HEK293 (cell line): ENCODE measurements at regions not wholly inside any gene's neighbourhood (a gene's known extent, or its start where the extent isn't known, plus 50 kb on each side); places are given as distances from the start of the nearest gene placed in this dataset.

ENCODE experiments used
- CTCF ChIA-PET: fragments of 350-600 bp; formaldehyde crosslinking; extraction: SDS; loops from one replicate; lab custom pipeline; 2021; ENCODE audit warnings: antibody characterized with exemption; lab: Yijun Ruan, JAX
- POLR2A ChIA-PET: fragments of 300-600 bp; formaldehyde crosslinking; extraction: SDS; loops from one replicate; lab custom pipeline; 2020; ENCODE audit warnings: antibody characterized with exemption, inconsistent platforms; lab: Yijun Ruan, JAX
- H3K27ac ChIP-seq: fragments of 200-500 bp; sonication (Bioruptor generic); 2 replicates; pipeline ENCODE4 v1.5.1; 2014; ENCODE audit warnings: low read depth, low read length, control low read depth, inconsistent platforms; ENCODE audit errors: extremely low read depth
- H3K36me3 ChIP-seq, 2 experiments: fragments of 200-500 bp in 1 of 2; sonication (Bioruptor generic) in 1 of 2; 1 replicate in 1 of 2; 2 replicates in 1 of 2; pipeline ENCODE4 v1.5.1; 2014 to 2017; ENCODE audit warnings: inconsistent platforms in 2 of 2, low read length in 2 of 2; ENCODE audit not compliant: control insufficient read depth in 2 of 2, insufficient read depth in 1 of 2
- H3K4me1 ChIP-seq: fragments of 200-500 bp; sonication (Bioruptor generic); 2 replicates; pipeline ENCODE4 v1.5.1; 2014; ENCODE audit warnings: mild to moderate bottlenecking, low read length, inconsistent platforms; ENCODE audit not compliant: control insufficient read depth, insufficient read depth
- H3K4me3 ChIP-seq: 2 replicates; pipeline ENCODE4 v1.5.1; 2011; ENCODE audit warnings: low read depth, mild to moderate bottlenecking, control low read depth, low read length, moderate library complexity
- H3K9me3 ChIP-seq: fragments of 200-500 bp; sonication (Bioruptor generic); 2 replicates; pipeline ENCODE4 v1.5.1; 2014; ENCODE audit warnings: low read depth, low read length, inconsistent platforms; ENCODE audit not compliant: control insufficient read depth, insufficient read depth
- HOXC10 ChIP-seq: sonication (generic); formaldehyde crosslinking; IDR thresholded peaks from 2 replicates; pipeline ENCODE4 v1.8.1; 2023; ENCODE audit warnings: mild to moderate bottlenecking, missing genetic modification reagents
- KLF1 ChIP-seq: fragments of 450-650 bp; formaldehyde crosslinking; IDR thresholded peaks from 2 replicates; pipeline ENCODE4 v1.5.1; 2016; ENCODE audit warnings: missing biosample characterization, missing genetic modification characterization
- SETDB1 ChIP-seq: IDR thresholded peaks from one replicate; pipeline ENCODE4 v1.6.1; 2017; ENCODE audit warnings: mild to moderate bottlenecking, low read length, moderate library complexity, mixed read lengths; ENCODE audit not compliant: insufficient read length
- ZNF155 ChIP-seq: fragments of 450-650 bp; formaldehyde crosslinking; IDR thresholded peaks from 2 replicates; pipeline ENCODE4 v1.5.1; 2016; ENCODE audit warnings: missing biosample characterization, missing genetic modification characterization
- ZNF169 ChIP-seq: fragments of 450-650 bp; formaldehyde crosslinking; IDR thresholded peaks from 2 replicates; pipeline ENCODE4 v1.5.1; 2016; ENCODE audit warnings: missing biosample characterization, missing genetic modification characterization
- ZNF174 ChIP-seq: fragments of 450-650 bp; formaldehyde crosslinking; IDR thresholded peaks from 2 replicates; pipeline ENCODE4 v1.5.0; 2017; ENCODE audit warnings: missing biosample characterization, mild to moderate bottlenecking, missing genetic modification characterization
- ZNF24 ChIP-seq: fragments of 450-650 bp; formaldehyde crosslinking; IDR thresholded peaks from 2 replicates; pipeline ENCODE4 v1.5.1; 2016; ENCODE audit warnings: missing biosample characterization, missing genetic modification characterization
- ZNF292 ChIP-seq: fragments of 450-650 bp; formaldehyde crosslinking; IDR thresholded peaks from 2 replicates; pipeline ENCODE4 v1.5.1; 2016; ENCODE audit warnings: low read depth, missing biosample characterization, missing genetic modification characterization, borderline replicate concordance
- ZNF571 ChIP-seq: fragments of 450-650 bp; formaldehyde crosslinking; IDR thresholded peaks from 2 replicates; pipeline ENCODE4 v1.5.0; 2017; ENCODE audit warnings: missing biosample characterization, missing genetic modification characterization
- ZNF654 ChIP-seq: fragments of 450-650 bp; formaldehyde crosslinking; IDR thresholded peaks from 2 replicates; pipeline ENCODE4 v1.5.1; 2016; ENCODE audit warnings: low read depth, missing biosample characterization, missing genetic modification characterization
- ZNF677 ChIP-seq: fragments of 450-650 bp; IDR thresholded peaks from 2 replicates; pipeline ENCODE4 v1.5.0; 2018; ENCODE audit warnings: missing biosample characterization, mild to moderate bottlenecking, missing genetic modification characterization, moderate library complexity
- ZNF701 ChIP-seq: fragments of 450-650 bp; formaldehyde crosslinking; IDR thresholded peaks from 2 replicates; pipeline ENCODE4 v1.5.1; 2016; ENCODE audit warnings: missing biosample characterization, missing genetic modification characterization
- ZNF768 ChIP-seq: fragments of 450-650 bp; formaldehyde crosslinking; IDR thresholded peaks from 2 replicates; pipeline ENCODE4 v1.5.1; 2018; ENCODE audit warnings: missing biosample characterization, mild to moderate bottlenecking, missing genetic modification characterization
- ZNF837 ChIP-seq: fragments of 450-650 bp; formaldehyde crosslinking; IDR thresholded peaks from 2 replicates; pipeline ENCODE4 v1.5.1; 2016; ENCODE audit warnings: missing biosample characterization, missing genetic modification characterization
- TF ChIP-seq, protein P1 (sequence below): fragments of 450-650 bp; formaldehyde crosslinking; IDR thresholded peaks from 2 replicates; pipeline ENCODE4 v1.5.1; 2017; ENCODE audit warnings: missing biosample characterization, missing genetic modification characterization
- TF ChIP-seq, protein P2 (sequence below): fragments of 450-650 bp; formaldehyde crosslinking; conservative IDR thresholded peaks from 2 replicates; pipeline ENCODE4 v1.5.1; 2016; ENCODE audit warnings: low read depth, missing biosample characterization, missing genetic modification characterization
- TF ChIP-seq, protein P3 (sequence below): fragments of 450-650 bp; formaldehyde crosslinking; IDR thresholded peaks from 2 replicates; pipeline ENCODE4 v1.5.1; 2017; ENCODE audit warnings: missing biosample characterization, missing genetic modification characterization
- TF ChIP-seq, protein P4 (sequence below): fragments of 450-650 bp; IDR thresholded peaks from 2 replicates; pipeline ENCODE4 v1.5.1; 2018; ENCODE audit warnings: missing biosample characterization, mild to moderate bottlenecking, missing genetic modification characterization
- TF ChIP-seq, protein P5 (sequence below): fragments of 450-650 bp; formaldehyde crosslinking; IDR thresholded peaks from 2 replicates; pipeline ENCODE4 v1.5.0; 2017; ENCODE audit warnings: missing biosample characterization, missing genetic modification characterization, borderline replicate concordance

DNA sequence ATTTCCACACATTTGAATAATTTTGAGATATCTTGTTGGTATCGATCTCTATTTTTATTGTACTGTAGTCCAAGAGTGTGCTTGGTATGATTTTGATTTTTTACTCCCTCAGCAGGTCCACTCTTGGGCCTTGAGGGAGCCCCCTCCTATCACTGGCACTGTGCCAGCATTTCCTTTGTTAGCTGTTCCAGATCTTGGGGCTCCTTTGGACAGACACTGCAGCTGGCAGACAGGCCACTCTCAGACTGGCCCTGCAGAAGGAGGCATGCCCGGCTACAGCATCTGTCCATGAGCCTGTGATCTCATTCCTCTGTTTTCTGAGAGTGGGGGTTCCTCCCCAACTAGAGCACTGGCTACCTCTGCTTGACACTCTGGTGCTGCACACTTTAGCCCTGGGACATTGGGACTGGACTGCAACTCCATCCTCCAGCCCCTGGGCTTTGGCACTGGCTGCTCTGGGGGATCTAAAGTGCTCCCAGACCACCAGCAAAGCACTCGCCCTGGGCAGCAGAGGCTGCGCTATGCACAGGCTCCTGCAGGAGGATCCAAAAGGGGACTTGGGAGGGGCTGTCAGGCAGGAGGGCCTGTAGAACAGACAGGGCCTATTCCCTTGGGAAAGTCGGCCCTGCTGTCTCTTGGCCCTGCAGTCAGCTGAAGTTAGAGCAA, 271.3 kb upstream of the DMAC1 start:
- CTCF ChIA-PET: no interaction called here
- Histone ChIP-seq H3K4me3 (no peak overlapping the region), H3K36me3 (no peaks in the 10 kb centered on the region), H3K4me1 (no peaks in the 10 kb centered on the region)
- POLR2A ChIA-PET: no interaction called here
- TF ChIP-seq ZNF837: no peak
- TF ChIP-seq ZNF654 (tag by site-specific recombination): no peak
- TF ChIP-seq, protein P1, sequence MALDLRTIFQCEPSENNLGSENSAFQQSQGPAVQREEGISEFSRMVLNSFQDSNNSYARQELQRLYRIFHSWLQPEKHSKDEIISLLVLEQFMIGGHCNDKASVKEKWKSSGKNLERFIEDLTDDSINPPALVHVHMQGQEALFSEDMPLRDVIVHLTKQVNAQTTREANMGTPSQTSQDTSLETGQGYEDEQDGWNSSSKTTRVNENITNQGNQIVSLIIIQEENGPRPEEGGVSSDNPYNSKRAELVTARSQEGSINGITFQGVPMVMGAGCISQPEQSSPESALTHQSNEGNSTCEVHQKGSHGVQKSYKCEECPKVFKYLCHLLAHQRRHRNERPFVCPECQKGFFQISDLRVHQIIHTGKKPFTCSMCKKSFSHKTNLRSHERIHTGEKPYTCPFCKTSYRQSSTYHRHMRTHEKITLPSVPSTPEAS (tag by site-specific recombination): no peak
- TF ChIP-seq, protein P2, sequence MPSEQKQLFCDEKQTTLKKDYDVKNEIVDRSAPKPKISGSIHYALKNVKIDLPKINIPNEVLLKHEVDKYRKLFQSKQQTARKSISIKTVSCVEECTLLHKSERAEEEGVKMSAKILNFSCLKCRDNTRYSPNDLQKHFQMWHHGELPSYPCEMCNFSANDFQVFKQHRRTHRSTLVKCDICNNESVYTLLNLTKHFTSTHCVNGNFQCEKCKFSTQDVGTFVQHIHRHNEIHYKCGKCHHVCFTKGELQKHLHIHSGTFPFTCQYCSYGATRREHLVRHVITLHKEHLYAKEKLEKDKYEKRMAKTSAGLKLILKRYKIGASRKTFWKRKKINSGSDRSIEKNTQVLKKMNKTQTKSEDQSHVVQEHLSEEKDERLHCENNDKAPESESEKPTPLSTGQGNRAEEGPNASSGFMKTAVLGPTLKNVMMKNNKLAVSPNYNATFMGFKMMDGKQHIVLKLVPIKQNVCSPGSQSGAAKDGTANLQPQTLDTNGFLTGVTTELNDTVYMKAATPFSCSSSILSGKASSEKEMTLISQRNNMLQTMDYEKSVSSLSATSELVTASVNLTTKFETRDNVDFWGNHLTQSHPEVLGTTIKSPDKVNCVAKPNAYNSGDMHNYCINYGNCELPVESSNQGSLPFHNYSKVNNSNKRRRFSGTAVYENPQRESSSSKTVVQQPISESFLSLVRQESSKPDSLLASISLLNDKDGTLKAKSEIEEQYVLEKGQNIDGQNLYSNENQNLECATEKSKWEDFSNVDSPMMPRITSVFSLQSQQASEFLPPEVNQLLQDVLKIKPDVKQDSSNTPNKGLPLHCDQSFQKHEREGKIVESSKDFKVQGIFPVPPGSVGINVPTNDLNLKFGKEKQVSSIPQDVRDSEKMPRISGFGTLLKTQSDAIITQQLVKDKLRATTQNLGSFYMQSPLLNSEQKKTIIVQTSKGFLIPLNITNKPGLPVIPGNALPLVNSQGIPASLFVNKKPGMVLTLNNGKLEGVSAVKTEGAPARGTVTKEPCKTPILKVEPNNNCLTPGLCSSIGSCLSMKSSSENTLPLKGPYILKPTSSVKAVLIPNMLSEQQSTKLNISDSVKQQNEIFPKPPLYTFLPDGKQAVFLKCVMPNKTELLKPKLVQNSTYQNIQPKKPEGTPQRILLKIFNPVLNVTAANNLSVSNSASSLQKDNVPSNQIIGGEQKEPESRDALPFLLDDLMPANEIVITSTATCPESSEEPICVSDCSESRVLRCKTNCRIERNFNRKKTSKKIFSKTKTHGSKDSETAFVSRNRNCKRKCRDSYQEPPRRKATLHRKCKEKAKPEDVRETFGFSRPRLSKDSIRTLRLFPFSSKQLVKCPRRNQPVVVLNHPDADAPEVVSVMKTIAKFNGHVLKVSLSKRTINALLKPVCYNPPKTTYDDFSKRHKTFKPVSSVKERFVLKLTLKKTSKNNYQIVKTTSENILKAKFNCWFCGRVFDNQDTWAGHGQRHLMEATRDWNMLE (tag by site-specific recombination): no peak
- TF ChIP-seq HOXC10 (CRISPR knock-in tag): no peak
- no peak for TF ChIP-seq ZNF169 (tag by site-specific recombination)
- TF ChIP-seq, protein P3, sequence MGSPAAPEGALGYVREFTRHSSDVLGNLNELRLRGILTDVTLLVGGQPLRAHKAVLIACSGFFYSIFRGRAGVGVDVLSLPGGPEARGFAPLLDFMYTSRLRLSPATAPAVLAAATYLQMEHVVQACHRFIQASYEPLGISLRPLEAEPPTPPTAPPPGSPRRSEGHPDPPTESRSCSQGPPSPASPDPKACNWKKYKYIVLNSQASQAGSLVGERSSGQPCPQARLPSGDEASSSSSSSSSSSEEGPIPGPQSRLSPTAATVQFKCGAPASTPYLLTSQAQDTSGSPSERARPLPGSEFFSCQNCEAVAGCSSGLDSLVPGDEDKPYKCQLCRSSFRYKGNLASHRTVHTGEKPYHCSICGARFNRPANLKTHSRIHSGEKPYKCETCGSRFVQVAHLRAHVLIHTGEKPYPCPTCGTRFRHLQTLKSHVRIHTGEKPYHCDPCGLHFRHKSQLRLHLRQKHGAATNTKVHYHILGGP: no peak
- no peak for TF ChIP-seq ZNF174
- no peak for TF ChIP-seq ZNF701 (tag by site-specific recombination)
- TF ChIP-seq ZNF571: no peak
- TF ChIP-seq ZNF292: no peak
- TF ChIP-seq KLF1 (tag by site-specific recombination): no peak
- TF ChIP-seq, all 188 proteins: peak for 0
- Histone ChIP-seq H3K27ac (no peak overlapping the region), H3K9me3 (no peaks in the 10 kb centered on the region)

DNA sequence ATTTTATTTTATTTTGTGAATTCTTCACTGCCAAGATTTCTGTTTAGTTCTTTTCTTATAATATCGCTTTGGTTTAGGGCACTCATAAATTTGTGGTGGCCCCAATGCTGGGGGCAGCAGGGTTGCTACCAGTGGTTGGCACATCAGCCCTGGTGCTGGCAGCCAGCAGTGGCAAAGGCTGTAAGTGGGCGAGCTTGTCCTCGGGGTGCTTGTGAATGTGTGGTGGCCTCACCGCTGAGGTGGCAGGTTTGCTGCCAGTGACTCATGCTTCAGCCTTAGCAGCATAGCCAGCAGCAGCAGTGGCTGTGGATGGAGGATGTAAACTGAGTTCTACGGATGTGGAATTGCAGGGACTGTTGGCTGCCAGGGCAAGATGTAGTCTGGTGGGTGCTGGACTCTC, 262.9 kb upstream of the DMAC1 start:
- H3K9me3 ChIP-seq: no peaks in the 10 kb centered on the region
- no peak for TF ChIP-seq SETDB1
- TF ChIP-seq, all 188 proteins: peak for 0
- CTCF ChIA-PET: interaction anchor here (0.6 kb wide), 1 partner anchor 9 kb away, joined by 3 read pairs; no protein-coding TSS in a partner anchor
- POLR2A ChIA-PET: no interaction called here
- H3K27ac ChIP-seq: no peak overlapping the region
- no peak overlapping the region for H3K4me3 ChIP-seq
- no peaks in the 10 kb centered on the region for H3K36me3 ChIP-seq
- H3K4me1 ChIP-seq: no peaks in the 10 kb centered on the region

DNA sequence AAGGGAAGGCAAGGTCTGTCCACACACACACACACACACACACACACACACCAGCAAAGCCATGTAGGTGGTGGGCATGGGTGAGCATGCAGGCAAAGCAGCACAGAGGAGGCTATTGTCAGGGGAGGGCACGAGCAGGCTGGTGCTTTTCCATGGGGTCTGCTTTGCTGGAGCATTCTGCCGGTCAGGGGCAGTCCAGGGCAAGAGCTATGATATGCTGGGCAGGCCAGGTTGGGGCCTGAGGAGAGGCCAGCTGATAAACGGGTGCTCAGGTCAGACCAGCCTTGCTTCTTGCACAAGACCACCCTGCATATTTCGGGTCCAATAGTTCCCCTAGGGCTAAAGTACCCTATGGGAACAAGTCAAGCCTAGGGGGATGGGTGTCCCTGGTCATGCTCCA, 253.9 kb upstream of the DMAC1 start:
- H3K27ac ChIP-seq: no peak overlapping the region
- ChIA-PET POLR2A (no interaction called here), CTCF (interaction anchor here (0.6 kb wide), 1 partner anchor 9 kb away, joined by 3 read pairs; no protein-coding TSS in a partner anchor)
- H3K36me3 ChIP-seq: no peaks in the 10 kb centered on the region
- no peaks in the 10 kb centered on the region for H3K9me3 ChIP-seq
- no peak overlapping the region for H3K4me3 ChIP-seq
- no peaks in the 10 kb centered on the region for H3K4me1 ChIP-seq
- TF ChIP-seq ZNF155 (tag by site-specific recombination) (no peak), ZNF24 (tag by site-specific recombination) (no peak), ZNF768 (tag by site-specific recombination) (no peak), ZNF677 (no peak)
- TF ChIP-seq, protein P4, sequence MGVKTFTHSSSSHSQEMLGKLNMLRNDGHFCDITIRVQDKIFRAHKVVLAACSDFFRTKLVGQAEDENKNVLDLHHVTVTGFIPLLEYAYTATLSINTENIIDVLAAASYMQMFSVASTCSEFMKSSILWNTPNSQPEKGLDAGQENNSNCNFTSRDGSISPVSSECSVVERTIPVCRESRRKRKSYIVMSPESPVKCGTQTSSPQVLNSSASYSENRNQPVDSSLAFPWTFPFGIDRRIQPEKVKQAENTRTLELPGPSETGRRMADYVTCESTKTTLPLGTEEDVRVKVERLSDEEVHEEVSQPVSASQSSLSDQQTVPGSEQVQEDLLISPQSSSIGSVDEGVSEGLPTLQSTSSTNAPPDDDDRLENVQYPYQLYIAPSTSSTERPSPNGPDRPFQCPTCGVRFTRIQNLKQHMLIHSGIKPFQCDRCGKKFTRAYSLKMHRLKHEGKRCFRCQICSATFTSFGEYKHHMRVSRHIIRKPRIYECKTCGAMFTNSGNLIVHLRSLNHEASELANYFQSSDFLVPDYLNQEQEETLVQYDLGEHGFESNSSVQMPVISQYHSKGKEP (tag by site-specific recombination): no peak
- TF ChIP-seq, protein P5, sequence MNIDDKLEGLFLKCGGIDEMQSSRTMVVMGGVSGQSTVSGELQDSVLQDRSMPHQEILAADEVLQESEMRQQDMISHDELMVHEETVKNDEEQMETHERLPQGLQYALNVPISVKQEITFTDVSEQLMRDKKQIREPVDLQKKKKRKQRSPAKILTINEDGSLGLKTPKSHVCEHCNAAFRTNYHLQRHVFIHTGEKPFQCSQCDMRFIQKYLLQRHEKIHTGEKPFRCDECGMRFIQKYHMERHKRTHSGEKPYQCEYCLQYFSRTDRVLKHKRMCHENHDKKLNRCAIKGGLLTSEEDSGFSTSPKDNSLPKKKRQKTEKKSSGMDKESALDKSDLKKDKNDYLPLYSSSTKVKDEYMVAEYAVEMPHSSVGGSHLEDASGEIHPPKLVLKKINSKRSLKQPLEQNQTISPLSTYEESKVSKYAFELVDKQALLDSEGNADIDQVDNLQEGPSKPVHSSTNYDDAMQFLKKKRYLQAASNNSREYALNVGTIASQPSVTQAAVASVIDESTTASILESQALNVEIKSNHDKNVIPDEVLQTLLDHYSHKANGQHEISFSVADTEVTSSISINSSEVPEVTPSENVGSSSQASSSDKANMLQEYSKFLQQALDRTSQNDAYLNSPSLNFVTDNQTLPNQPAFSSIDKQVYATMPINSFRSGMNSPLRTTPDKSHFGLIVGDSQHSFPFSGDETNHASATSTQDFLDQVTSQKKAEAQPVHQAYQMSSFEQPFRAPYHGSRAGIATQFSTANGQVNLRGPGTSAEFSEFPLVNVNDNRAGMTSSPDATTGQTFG (tag by site-specific recombination): no peak
